ENCODE measurements at regions not wholly inside any gene's neighbourhood (a gene's known extent, or its start where the extent isn't known, plus 50 kb on each side); places are given as distances from the start of the nearest gene placed in this dataset.

DNA sequence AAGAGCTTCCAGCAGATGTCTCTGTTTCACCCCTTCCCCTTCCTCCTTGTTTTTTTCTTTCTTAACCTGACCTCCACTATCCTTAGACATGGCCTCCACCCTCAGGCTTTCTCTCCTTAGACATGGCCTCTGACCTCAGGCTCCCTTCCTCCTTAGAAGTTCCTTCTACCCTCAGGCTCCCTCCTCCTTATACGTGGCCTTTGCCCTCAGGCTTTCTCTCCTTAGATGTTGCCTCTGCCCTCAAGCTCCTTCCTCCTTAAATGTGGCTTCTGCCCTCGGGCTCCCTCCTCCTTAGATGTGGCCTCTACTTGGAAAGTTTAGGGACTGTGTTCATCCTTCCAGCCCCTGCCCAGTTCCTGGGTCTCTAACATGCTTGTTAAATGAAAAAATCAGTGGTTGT lies 180.4 kb upstream of the S1PR3 start:
- Mint-ChIP-seq H3K36me3 (ENCODE audit: insufficient read depth, unreplicated experiment) (peaks cover 6% of the 10 kb centered on the region), H3K9me3 (ENCODE audit: unreplicated experiment) (no peaks in the 10 kb centered on the region), H3K4me3 (ENCODE audit: unreplicated experiment) (no peak overlapping the region), H3K4me1 (ENCODE audit: insufficient read depth, unreplicated experiment) (peaks cover 16% of the 10 kb centered on the region), H3K27me3 (ENCODE audit: insufficient read depth, unreplicated experiment) (no peaks in the 10 kb centered on the region), H3K27ac (ENCODE audit: low read depth, unreplicated experiment) (no peak overlapping the region)
- TF ChIP-seq, protein P1, sequence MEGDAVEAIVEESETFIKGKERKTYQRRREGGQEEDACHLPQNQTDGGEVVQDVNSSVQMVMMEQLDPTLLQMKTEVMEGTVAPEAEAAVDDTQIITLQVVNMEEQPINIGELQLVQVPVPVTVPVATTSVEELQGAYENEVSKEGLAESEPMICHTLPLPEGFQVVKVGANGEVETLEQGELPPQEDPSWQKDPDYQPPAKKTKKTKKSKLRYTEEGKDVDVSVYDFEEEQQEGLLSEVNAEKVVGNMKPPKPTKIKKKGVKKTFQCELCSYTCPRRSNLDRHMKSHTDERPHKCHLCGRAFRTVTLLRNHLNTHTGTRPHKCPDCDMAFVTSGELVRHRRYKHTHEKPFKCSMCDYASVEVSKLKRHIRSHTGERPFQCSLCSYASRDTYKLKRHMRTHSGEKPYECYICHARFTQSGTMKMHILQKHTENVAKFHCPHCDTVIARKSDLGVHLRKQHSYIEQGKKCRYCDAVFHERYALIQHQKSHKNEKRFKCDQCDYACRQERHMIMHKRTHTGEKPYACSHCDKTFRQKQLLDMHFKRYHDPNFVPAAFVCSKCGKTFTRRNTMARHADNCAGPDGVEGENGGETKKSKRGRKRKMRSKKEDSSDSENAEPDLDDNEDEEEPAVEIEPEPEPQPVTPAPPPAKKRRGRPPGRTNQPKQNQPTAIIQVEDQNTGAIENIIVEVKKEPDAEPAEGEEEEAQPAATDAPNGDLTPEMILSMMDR (IDR thresholded peaks at IDR 0.05; ENCODE audit: unreplicated experiment): no peak
- DNase-seq (ENCODE audit: unreplicated experiment): no peak
- ChIA-PET CTCF (interaction anchor here (0.7 kb wide), 1 partner anchor 447 kb away, joined by 3 read pairs; no protein-coding TSS in a partner anchor), POLR2A (no interaction called here)
- BruUV-seq (replicated peaks): no TSS peak
- intact Hi-C loops (cut with micrococcal nuclease): no loop called here

DNA sequence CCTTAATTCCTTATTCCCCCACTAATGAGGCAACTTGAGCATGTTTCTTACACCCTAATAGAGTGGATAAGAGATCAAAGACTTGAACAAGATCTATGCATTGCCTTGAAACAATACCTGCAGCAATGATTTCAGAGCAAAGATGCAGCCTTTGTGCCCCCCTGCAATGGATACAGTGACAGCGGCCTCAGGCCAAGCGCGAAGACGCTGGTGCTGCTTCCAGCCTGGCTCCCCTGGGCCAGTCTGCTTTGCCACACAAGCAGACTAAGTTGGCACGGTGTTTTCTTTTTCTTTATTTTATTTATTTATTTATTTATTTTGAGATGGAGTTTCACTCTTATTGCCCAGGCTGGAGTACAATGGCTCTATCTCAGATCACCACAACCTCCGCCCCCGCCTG lies 179.8 kb upstream of the S1PR3 start:
- peaks cover 16% of the 10 kb centered on the region for H3K4me1 Mint-ChIP-seq (ENCODE audit: insufficient read depth, unreplicated experiment)
- DNase-seq (ENCODE audit: unreplicated experiment): no peak
- POLR2A ChIA-PET: no interaction called here
- intact Hi-C loops (cut with micrococcal nuclease): no loop called here
- no peaks in the 10 kb centered on the region for H3K9me3 Mint-ChIP-seq (ENCODE audit: unreplicated experiment)
- TF ChIP-seq, protein P1 (IDR thresholded peaks at IDR 0.05; ENCODE audit: unreplicated experiment): no peak
- H3K27ac Mint-ChIP-seq (ENCODE audit: low read depth, unreplicated experiment): no peak overlapping the region
- no peak overlapping the region for H3K4me3 Mint-ChIP-seq (ENCODE audit: unreplicated experiment)
- H3K27me3 Mint-ChIP-seq (ENCODE audit: insufficient read depth, unreplicated experiment): no peaks in the 10 kb centered on the region
- no TSS peak for BruUV-seq (replicated peaks)
- peaks cover 6% of the 10 kb centered on the region for H3K36me3 Mint-ChIP-seq (ENCODE audit: insufficient read depth, unreplicated experiment)
- CTCF ChIA-PET: no interaction called here

DNA sequence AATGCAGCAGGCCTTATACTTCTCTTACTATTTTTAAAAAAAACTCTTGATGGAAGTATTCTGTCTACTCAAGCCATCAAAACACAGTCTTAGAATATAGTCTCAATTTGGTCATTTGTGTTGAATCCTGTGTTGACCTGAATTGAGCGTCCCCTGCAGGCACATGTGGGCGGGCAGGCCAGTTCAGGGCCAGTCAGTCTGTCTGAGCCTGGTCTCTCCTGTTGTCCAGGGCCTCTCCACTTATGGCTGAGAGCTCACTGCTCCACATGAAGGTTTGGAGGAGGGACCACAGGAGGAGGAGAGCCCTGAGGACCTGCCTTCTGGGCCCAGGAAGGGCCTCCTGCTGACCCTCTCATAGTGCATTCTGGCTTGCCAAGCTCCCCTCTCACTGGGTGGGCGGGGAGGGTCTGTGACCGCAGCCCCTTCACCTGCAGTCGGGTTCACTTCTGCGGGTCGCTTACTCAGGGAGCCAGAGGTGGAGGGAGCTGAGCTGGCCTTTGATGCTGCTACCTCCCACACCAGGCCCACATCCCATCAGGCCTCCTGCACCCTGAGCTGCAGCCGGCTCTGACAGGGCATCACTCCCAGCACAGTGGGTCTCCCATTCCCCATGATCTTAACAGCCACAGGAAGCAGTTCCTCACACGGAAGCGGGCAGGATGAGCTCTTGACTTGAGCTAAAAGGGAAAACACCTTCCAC lies 178.2 kb upstream of the S1PR3 start:
- DNase-seq (ENCODE audit: unreplicated experiment): no peak
- no TSS peak for BruUV-seq (replicated peaks)
- Mint-ChIP-seq H3K27me3 (ENCODE audit: insufficient read depth, unreplicated experiment) (no peaks in the 10 kb centered on the region), H3K4me1 (ENCODE audit: insufficient read depth, unreplicated experiment) (peaks cover 9% of the 10 kb centered on the region), H3K9me3 (ENCODE audit: unreplicated experiment) (no peaks in the 10 kb centered on the region), H3K27ac (ENCODE audit: low read depth, unreplicated experiment) (no peak overlapping the region), H3K4me3 (ENCODE audit: unreplicated experiment) (no peak overlapping the region), H3K36me3 (ENCODE audit: insufficient read depth, unreplicated experiment) (peaks cover 6% of the 10 kb centered on the region)
- POLR2A ChIA-PET: no interaction called here
- intact Hi-C loops (cut with micrococcal nuclease): no loop called here
- TF ChIP-seq, protein P1 (IDR thresholded peaks at IDR 0.05; ENCODE audit: unreplicated experiment): no peak
- CTCF ChIA-PET: no interaction called here

DNA sequence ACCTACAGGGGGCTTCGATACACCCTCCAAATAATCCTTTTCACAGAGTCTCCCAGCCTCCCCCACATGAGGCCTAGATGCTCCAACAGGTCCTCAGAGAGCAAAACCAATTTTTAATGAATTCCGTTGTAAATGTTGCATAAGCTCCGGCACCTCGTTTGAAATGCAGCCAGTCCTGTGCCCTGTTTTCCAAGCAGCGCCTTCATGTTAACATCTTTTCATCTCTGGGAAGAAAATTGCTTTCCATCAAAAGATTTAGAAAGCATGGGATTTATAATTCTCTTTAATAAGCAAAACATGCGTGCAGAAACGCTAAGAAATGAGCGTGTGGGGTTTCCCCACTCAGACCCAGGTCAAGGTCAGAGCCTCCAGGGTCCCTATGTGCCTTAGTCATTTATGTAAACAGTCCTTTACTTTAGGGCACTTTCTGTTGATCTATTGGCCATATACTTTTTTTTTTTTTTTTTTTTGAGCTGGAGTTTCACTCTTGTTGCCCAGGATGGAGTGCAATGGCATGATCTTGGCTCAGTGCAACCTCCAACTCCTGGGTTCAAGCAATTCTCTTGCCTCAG lies 177.5 kb upstream of the S1PR3 start:
- no TSS peak for BruUV-seq (replicated peaks)
- TF ChIP-seq, protein P1 (IDR thresholded peaks at IDR 0.05; ENCODE audit: unreplicated experiment): no peak
- no peak for DNase-seq (ENCODE audit: unreplicated experiment)
- Mint-ChIP-seq H3K4me3 (ENCODE audit: unreplicated experiment) (no peak overlapping the region), H3K36me3 (ENCODE audit: insufficient read depth, unreplicated experiment) (peaks cover 6% of the 10 kb centered on the region), H3K27me3 (ENCODE audit: insufficient read depth, unreplicated experiment) (no peaks in the 10 kb centered on the region), H3K27ac (ENCODE audit: low read depth, unreplicated experiment) (no peak overlapping the region), H3K4me1 (ENCODE audit: insufficient read depth, unreplicated experiment) (peaks cover 11% of the 10 kb centered on the region), H3K9me3 (ENCODE audit: unreplicated experiment) (no peaks in the 10 kb centered on the region)
- POLR2A ChIA-PET: no interaction called here
- CTCF ChIA-PET: interaction anchor here (0.6 kb wide), 1 partner anchor 141 kb away, joined by 4 read pairs; no protein-coding TSS in a partner anchor
- intact Hi-C loops (cut with micrococcal nuclease): no loop called here
